Loucy (cell line): ENCODE measurements at regions not wholly inside any gene's neighbourhood (a gene's known extent, or its start where the extent isn't known, plus 50 kb on each side); places are given as distances from the start of the nearest gene placed in this dataset.

Experiments used
- CTCF ChIP-seq: fragments of 200-600 bp; sonication (generic); conservative IDR thresholded peaks from 2 replicates; pipeline ENCODE4 v1.5.1; 2014; ENCODE audit warnings: mild to moderate bottlenecking, antibody characterized with exemption, low read length
- EZH2phosphoT487 ChIP-seq: fragments of 200-600 bp; IDR thresholded peaks from 2 replicates; pipeline ENCODE4 v1.6.1; 2018; ENCODE audit warnings: antibody characterized with exemption, mild to moderate bottlenecking, moderate library complexity, borderline replicate concordance

GRCh38 chr17:15171167-15172047, 93.7 kb downstream of the PMP22 start:
- TF ChIP-seq EZH2phosphoT487 (no peak), CTCF (peak; percentile 76)
